GM21447 (cell line): ENCODE measurements at regions not wholly inside any gene's neighbourhood (a gene's known extent, or its start where the extent isn't known, plus 50 kb on each side); places are given as distances from the start of the nearest gene placed in this dataset.
"Not testable (repeated sequence)": the region's sequence is repeated elsewhere in the genome, so short reads cannot be mapped to it uniquely, and the experiment has no call there.

Experiments
- ATAC-seq: cut with Tn5 transposase; IDR thresholded peaks from one replicate; pipeline ENCODE4 v1.9.1; 2021; ENCODE audit not compliant: unreplicated experiment

DNA sequence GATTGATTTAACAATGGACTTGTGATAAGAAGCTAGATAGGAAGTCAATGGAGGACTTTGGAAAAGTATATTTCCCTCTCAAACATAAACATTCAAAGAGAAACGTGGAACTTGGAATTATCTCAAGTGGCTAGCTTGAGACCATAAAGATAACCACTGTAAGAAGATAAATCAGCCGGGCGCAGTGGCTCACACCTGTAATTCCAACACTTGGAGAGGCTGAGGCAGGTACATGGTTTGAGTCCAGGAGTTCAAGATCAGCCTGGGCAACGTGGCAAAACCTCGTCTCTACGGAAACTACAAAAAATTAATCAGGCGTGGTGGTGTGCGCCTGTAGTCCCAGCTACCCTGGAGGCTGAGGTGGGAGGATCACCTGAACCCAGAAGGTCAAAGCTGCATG is 405.9 kb upstream of the ACVR2A start:
- no peak for ATAC-seq

DNA sequence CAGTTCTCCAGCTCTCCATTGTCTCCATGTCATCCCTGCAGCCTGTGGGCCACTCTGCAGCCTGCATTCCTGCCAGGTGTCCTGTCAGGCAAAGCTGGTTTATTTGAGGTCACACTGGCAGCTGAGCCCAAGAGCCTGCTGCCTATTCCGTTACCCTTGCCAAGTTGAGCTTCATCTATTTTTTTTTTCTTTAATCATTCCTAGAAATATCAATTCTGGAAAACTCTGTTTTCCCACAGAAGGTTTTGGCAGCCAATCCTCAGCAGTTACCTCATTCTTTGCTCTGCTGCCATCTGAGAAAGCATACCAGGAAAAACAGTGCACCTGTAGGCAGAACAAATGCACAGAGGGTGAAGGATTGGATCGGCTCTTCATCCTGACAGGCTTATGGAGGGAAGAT is 411.0 kb upstream of the ACVR2A start:
- ATAC-seq, result no peak

DNA sequence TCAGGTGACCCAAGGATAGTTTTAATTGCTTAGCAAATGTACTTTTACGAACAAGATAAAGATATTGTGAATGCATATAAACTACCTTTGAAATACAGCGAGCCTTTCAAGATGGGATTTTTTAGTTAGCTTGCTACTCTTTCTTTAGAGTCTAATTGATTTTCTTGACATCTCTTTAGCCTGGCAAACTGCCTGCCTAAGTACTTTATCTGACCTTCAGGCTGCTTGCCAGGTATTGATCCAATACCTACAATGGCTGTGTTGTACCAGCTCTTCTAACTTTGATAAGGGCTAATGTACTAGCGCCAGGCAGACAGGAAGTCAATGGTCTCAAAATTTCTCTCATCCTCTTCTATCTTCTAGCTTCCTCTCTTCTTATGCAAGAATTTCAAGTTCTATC is 414.4 kb upstream of the ACVR2A start:
- no peak for ATAC-seq

DNA sequence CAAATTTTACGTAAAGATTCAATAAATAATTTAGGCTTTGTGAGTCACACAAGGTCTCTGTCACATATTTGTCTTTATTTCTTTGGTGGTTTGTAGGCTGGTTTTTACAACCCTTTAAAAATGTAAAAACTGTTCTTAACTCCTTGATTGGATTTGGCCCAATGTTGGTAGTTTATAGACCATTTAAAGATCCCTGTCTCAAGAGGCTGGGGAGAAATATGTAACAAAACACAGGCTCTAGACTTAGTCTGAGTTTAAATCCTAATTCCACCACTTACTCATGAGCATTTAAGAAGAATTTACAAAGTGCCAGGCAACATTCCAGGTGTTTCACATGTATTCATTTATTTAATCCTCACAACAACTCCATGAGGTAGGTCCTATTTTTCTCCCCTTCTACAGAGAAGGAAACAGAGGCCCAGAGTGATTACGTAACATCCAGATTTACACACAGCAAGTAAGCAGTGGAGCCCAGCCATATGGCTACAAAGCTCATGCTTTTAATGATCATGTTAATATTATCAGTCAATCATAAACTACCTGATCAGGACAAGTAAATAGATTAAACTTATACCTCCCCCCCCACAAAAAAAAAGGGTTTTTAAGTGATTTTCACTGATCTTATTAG is 416.6 kb upstream of the ACVR2A start:
- ATAC-seq, result no peak

DNA sequence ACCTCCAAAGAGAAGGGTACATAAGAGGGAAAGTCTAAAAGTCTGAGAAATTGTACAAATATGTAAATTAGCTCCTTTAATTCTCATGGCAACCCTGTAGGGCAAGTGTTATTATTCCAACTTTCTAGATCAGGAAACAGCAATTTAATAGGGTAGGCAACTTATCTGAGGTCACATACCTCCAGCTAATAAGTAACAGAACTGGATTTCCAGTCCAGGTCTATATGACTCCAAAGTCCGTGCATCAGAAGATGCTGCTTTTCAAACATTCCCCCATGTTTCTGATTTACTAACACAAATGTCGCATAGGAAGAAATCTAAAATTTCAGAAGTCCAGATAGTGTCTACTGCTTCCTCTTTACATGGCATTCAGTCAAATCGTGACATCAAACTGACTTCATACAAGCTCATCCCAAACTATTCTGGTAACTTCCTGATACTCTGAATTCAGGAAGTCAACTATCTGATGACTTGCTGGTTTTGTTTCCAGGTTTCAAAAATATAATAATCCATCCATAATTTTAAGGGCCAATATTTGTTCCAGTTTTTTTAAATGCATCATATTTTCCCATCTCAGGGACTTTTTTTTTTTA is 419.3 kb upstream of the ACVR2A start:
- ATAC-seq, result no peak

DNA sequence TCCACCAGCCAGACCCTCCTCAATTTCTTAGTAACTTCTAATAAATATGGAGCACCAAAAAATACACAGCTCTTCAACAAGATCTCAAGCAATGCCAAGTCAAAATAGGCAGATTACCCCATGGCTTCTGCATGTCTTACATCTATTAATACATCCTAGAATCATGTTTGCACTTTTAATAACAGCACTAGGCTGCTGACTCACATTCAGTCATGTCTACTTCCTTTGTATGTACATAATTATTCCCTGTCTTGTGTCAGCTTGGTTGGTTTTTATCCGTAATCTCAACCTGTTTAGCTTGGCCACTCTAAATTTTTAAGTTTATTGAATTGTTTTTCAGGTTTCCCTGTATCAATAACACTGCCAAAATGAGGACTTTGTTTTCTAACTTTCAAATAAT is 420.1 kb upstream of the ACVR2A start:
- ATAC-seq, result no peak

DNA sequence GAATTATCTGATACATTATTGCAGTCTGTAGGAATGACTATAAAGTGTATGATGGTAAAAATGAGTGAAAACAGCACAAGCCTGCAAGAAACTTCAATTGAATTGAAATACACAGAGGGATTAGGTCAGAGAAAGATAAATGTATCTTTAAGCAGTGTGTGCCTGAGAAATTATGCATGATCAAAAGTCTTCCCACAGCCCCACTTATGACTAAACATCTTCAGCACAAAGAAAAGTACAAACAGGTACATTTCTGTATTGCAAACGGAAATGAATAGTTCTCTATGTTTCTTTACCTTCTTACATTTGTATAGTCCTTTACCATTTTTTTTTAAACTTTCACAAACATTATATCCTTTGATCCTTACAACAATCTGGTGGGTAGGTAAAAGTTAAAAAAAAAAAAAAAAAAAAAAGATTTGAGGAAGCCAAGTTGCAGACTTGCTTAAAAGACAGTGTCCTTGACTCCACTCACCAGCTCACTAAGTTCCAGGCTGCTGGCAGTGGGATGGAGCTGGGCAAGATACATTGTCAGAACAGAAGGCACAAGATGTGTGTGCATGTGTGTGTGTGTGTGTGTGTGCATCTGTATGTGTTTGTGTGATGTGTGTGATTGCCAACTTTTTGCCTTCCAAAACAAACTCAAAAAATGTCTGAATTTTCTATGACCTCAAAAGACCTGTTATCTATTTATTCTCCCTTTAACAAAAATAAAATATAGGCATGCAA is 423.7 kb upstream of the ACVR2A start:
- ATAC-seq, result no peak

DNA sequence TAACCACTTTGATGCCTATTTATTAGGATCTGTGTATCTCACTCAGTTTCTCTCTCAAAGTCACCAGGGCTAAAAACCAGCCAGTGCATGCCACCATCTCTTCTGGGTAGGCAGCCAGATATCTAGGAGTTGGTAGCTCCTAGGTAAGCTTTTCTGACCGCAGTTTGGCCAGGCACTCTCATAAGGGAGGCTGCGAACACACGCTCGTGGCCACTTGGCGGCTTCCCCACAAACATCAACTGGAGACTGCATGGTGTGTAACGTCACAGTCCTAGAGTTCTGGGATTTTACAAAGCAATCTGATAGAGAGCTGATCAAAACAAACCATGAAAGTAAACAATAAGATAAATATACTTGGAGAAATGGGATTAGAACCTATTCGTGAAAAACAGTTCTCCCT is 424.3 kb upstream of the ACVR2A start:
- ATAC-seq, result no peak

DNA sequence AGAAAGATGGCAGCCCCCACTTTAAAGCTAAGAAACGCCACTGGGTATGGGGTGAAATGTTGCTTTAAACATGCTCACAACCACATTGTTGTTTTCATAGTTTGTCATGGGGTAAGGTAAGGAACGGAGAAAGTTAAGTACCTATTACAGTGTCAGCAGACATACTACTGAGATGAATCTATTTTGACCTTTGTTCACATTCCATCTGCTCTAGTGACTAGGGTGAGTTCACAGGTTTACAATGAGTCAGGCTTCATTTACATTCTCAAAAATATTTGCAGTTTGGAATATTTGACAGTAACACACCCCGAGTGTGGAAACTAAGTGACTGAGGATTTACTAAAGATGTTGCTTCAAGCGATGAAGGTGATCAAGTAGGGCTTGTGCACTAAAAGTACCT is 428.7 kb upstream of the ACVR2A start:
- no peak for ATAC-seq

DNA sequence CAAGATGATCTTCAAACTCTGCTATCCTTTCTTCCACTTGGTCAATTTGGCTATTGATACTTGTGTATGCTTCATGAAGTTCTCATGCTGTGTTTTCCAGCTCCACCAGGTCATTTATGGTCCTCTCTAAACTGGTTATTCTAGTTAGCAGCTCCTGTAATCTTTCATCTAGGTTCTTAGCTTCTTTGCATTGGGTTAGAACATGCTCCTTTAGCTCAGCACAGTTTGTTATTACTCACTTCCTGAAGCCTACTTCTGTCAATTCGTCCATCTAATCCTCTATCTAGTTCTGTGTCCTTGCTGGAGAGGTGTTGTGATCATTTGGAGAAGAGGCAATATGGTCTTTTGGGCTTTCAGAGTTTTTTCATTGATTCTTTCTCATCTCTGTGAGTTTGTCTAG is 430.2 kb upstream of the ACVR2A start:
- ATAC-seq, result not testable (repeated sequence)

DNA sequence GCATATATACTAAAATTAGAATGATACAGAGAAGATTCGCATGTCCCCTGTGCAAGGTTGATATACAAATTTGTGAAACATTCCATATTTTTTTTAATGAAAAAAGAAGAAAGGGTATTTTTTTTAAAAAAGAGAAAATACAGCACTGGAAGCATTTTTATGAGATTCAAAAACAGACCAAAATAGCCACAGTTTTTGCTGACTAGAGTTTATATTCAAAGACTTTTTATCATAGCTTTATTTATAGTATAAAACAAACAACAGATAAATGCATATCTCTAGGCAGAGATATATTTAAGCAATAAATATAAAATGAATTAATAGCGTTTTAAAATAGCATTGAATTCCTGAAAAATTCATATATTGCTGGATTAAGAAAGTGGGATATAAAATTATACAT is 436.5 kb upstream of the ACVR2A start:
- ATAC-seq, result no peak

DNA sequence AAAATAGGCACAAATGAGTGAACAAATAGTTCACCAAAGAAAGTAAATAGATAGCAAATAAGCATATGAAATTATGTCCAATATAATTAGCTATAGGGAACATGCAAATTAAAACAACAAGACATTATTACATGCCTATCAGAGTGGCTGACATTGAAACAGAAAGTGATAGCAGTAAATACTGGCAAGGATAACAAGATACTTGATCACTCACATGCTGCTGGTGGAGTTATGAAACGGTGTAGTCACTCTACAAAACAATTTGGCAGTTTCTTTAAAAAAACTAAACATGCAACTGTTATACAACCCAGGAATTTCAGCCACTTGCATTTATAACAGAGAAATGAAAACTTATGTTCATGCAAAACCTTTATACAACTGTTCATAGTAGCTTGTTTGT is 439.2 kb upstream of the ACVR2A start:
- ATAC-seq, result no peak

DNA sequence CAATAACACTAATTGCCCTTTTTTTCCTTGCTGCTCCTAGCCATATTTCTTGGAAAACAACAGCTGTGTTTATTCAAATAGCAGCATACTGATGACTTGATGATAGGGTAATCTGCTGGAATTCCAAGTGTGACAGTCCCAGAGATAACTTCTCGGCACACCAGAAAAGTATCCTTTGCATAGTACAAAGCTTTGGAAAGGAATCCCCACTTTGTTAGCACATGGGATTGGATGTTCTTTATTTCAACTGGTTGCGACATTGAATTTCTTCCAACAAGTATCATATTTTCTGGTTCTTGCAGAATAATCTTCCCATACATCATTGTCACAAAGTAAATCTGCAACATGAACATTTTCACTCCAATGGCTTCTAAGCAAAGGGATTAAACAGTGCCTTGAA is 445.8 kb upstream of the ACVR2A start:
- no peak for ATAC-seq

DNA sequence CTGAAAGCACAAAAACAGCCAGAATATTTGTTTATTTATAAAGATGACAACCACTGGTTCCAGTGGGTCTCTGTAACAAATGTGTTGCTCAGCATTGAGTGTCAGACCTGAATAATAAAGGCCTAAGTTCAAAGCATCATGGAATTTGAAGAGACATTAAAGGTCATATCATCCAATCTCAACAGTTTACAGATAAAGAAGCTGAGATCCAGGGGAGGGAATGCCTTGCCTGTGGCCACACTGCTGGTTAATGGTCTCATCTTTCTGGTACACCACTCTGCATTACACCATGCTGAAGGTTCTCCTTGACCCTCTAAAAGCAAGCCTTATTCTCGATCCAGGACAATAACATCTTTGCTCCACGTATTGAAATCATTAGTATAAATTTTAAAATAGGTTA is 446.5 kb upstream of the ACVR2A start:
- no peak for ATAC-seq

DNA sequence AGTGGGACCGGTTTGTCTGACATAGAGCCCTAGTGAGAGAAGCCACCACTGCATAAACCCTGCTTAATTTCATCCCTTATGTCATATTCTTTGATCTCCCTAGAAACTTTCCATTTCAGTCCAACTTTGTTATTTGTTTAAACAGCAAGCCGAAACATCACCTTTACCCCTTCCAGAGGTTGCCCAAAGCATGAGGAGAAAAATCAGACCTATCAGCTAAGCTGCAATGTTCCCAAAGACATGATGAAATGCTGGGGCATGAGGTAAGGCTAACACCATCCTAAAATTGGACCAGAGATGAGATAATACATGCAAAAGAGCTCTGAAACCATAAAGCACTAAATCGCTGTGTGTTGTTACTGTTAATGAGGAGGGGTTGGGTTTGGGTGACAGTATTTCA is 447.9 kb upstream of the ACVR2A start:
- ATAC-seq, result no peak

DNA sequence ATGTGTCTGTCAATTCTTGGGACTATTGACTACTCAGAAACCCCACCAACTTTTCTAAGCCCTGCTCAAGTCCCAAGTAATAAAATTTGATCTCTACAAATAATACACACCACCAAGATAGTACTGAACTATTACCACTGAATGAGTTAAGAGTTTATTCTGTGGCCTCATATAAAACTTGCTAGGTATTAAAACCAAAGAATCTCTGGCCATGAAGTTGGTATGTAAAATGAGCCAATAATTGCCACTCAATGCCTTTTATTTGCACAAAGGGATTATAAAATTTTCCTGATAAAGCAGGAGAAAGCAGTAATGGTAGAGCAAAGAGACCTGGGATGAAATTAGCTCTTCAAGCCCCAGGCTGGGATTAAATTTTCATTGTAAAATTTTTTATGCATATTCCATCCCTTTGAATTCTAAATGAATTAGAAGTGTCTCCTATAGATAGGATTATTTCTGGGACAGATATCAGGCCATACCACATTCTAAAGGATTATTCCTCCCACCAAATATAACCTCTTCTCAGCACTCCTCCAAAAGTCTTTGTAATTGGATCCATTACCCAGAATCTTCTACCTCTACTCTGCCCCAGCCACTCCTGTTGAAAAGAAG is 450.5 kb upstream of the ACVR2A start:
- no peak for ATAC-seq

DNA sequence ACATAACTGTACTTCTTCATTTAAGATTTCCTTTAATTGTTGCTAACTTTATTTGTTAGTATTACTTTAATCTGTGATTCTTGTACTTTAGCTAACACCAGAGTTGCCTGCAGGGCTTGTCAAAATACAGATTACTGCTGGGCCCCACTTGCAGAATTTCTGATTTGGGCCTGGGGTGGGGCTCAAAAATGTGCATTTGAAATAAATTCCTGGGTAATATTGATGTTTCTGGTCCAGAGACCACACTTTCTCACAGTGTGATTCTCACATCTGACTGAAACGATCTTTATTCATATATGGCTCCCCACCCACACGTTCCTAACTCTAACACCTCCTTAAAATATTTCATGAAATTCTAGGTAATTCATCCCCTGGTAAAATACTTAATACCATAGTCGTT is 452.6 kb upstream of the ACVR2A start:
- ATAC-seq, result no peak

DNA sequence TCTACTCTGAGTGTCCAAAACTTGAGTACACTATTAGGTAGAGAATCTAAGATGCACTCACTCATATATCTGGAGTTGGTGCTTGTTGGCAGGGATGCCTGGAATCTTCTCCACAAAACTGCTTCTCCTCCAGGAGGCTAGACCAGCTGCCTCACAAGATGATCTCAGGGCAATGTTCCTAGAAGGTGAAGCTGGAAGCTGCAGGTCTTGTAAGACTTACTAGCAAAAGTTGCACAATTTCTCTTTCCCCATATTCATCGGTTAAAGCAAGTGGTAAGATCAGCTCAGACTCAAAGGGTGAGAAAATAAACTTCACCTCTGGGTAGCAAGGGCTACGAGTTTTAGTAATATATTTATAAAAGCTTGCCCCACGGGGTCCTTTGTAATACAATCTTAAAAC is 454.4 kb upstream of the ACVR2A start:
- no peak for ATAC-seq

DNA sequence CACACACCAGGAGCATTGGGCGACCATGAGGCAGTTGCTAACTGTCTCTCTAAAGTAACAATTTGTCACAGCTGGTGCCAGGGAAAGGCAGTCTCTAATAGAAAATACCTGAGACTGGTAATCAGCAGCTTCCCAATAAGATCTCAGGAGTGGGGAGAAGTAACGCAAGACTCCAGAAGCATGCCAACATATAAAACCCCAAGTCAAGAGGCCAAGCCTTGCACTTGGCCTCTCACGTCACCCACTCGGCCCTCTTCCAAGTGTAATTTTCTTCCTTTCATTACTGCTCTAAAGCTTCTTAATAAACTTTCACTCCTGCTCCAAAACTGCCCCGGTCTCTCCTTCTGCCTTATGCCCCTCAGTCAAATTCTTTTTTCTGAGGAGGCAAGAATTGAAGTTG is 455.6 kb upstream of the ACVR2A start:
- no peak for ATAC-seq

DNA sequence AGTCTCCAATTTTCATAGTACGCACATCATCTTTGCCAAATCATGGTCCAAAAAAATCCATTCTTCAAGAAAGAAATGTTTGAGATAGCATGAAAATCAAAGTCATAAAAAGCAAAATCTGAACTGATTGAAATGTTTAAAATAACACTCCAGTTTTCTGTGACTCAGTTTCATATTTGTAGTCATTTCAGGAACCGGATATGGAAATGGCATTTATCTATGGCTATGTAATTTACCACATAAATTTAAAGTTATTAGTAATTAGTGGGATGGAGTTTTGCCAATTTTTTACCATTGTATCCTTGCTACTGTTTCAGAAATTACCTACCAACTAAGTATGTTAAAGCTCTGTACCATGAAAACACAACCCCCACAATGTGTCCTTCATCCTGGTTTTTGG is 456.6 kb upstream of the ACVR2A start:
- ATAC-seq, result no peak

DNA sequence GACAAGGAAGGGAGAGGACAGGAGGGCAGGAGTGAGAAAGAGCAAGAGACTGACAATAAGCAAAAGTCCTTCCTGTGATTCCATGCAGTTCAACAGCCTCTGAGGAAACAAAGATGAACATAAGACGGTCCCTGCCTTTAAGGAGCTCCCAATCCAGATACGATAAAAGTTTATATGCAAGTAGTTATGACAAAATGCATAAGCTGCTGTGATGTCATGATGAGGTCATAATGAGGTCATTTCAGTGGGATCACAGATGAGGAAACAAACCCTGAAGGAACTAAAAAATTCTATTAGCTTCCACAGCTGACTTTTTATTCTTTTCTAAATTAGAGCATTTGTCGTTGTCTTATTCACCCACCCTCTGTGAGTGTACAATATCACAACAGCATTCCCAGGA is 458.5 kb upstream of the ACVR2A start:
- no peak for ATAC-seq

DNA sequence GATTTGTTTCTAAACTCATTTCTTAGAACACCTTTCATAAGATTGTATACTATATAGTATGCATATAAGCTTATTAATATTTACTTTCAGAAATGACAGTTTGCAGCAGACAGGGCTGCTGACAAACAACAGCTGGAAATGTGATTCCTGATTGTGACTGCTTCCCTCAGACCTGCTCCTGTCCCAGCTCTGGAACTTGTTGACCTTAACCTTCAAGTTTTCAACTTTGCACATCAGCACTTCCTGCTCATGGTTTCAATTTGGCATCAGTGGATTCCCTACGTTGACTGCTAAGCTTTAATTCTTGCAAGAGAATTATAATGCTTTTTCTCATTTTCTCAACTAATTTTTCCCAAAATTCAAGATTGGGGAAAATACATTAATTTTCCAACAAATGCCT is 459.2 kb upstream of the ACVR2A start:
- no peak for ATAC-seq
